ENCODE measurements at regions not wholly inside any gene's neighbourhood (a gene's known extent, or its start where the extent isn't known, plus 50 kb on each side); places are given as distances from the start of the nearest gene placed in this dataset.

GRCh38 chr13:111897178-111897845 lies 169.6 kb upstream of the SOX1 start:
- TF ChIP-seq CTCF (IDR thresholded peaks at IDR 0.05) (no peak), EP300 (IDR thresholded peaks at IDR 0.05) (no peak), POLR2A (IDR thresholded peaks at IDR 0.05) (no peak), POLR2AphosphoS5 (IDR thresholded peaks at IDR 0.05) (no peak)
- Histone ChIP-seq H3K4me1 (peaks cover 0 to 9% (median 0%) of the 10 kb centered on the region in 3 donors), H3K4me3 (no peak overlapping the region), H3K9me3 (no peaks in the 10 kb centered on the region), H3K27me3 (peaks cover 64% of the 10 kb centered on the region), H3K27ac (no peak overlapping the region), H3K36me3 (no peaks in the 10 kb centered on the region)
- 49 to 85% methylated on average over 5 to 11 of the region's 19 CpGs for WGBS, 2 donors (ENCODE audit: low coverage in 1 of 2)
- no peak for ATAC-seq

DNA sequence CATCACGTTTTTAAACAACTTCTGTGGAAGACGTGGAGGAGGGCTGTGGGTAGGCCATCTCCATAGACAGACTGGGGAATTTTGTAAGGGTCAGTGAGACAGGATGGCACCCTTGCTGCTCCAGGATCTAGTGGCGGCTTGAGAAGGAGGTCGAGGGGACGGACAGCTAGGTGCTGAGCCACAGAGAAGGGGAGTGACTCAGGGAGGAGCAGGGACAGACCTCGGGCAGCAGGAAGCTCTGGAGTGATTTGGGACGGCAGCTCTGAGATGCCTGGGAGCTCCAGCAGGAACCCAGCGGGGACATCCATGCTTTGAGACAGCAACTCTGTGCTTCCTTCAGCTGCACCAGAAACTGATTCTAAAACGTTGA lies 169.1 kb upstream of the SOX1 start:
- 73 to 75% methylated on average over 5 to 9 of the region's 9 CpGs for whole genome bisulfite sequencing, 2 donors (ENCODE audit: low coverage in 1 of 2)
- no peak for ATAC-seq

GRCh38 chr13:111898956-111899713 lies 167.8 kb upstream of the SOX1 start:
- no peaks in the 10 kb centered on the region for H3K4me1 ChIP-seq
- no peak overlapping the region for H3K27ac ChIP-seq
- H3K36me3 ChIP-seq, result no peaks in the 10 kb centered on the region
- TF ChIP-seq CTCF (IDR thresholded peaks at IDR 0.05), result no peak
- no peak for TF ChIP-seq EP300 (IDR thresholded peaks at IDR 0.05)
- no peak for TF ChIP-seq POLR2AphosphoS5 (IDR thresholded peaks at IDR 0.05)
- no peak for TF ChIP-seq POLR2A (IDR thresholded peaks at IDR 0.05)
- no peak overlapping the region for H3K4me3 ChIP-seq
- WGBS, 2 donors (ENCODE audit: low coverage in 1 of 2), result 70 to 88% methylated on average over 8 to 10 of the region's 35 CpGs
- no peak for ATAC-seq
- H3K27me3 ChIP-seq, result peaks cover 54% of the 10 kb centered on the region
- H3K9me3 ChIP-seq, result no peaks in the 10 kb centered on the region

More for the DNA sequence above, 169.1 kb upstream of the SOX1 start:
- no peak overlapping the region for H3K4me3 ChIP-seq
- no peaks in the 10 kb centered on the region for H3K9me3 ChIP-seq
- peaks cover 0 to 8% (median 0%) of the 10 kb centered on the region in 3 donors for H3K4me1 ChIP-seq
- TF ChIP-seq EP300 (IDR thresholded peaks at IDR 0.05) (no peak), POLR2A (IDR thresholded peaks at IDR 0.05) (no peak), CTCF (IDR thresholded peaks at IDR 0.05) (no peak), POLR2AphosphoS5 (IDR thresholded peaks at IDR 0.05) (no peak)
- H3K36me3 ChIP-seq, result no peaks in the 10 kb centered on the region
- peaks cover 58% of the 10 kb centered on the region for H3K27me3 ChIP-seq
- no peak overlapping the region for H3K27ac ChIP-seq

DNA sequence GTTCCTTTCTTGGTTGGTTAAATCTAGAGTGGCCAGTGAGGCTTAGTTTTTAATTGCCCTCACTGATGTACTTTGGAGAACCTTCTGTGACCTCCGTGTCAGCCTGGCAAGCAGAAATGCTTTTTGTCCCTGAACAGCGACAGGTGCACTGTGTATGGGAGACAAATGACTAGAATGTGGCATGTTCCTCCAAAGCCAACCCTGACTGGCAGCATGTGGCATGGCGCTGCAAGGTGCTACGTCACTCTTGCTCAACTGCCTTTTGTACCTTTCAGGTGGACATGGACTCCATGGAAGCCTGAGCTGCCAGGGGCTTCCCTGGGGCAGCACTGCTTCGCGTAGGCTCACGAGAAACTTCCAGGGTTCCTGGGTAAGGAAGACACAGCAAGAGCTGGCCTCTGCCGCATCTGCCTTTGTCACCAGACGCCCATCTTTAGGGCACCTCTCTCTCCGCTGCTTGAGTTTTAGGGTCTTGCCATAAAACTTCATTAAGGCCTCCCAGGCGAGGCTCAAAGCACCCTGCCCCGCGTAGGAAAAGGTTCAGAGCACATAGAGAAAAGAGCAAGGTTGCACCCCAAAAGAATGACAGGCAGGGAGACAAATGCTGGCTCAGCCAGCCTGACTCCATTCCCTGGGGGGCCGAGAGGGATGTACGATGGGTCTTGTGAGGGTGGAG lies 167.1 kb upstream of the SOX1 start:
- Histone ChIP-seq H3K27ac (no peak overlapping the region), H3K4me3 (no peak overlapping the region), H3K27me3 (peaks cover 54% of the 10 kb centered on the region), H3K36me3 (no peaks in the 10 kb centered on the region), H3K9me3 (no peaks in the 10 kb centered on the region), H3K4me1 (no peaks in the 10 kb centered on the region)
- no peak for TF ChIP-seq CTCF (IDR thresholded peaks at IDR 0.05)
- no peak for TF ChIP-seq EP300 (IDR thresholded peaks at IDR 0.05)
- TF ChIP-seq POLR2AphosphoS5 (IDR thresholded peaks at IDR 0.05), result no peak
- TF ChIP-seq POLR2A (IDR thresholded peaks at IDR 0.05), result no peak
- WGBS, 2 donors (ENCODE audit: low coverage in 1 of 2), result 60 to 70% methylated on average over 4 to 6 of the region's 15 CpGs
- ATAC-seq, result no peak

All from gastroesophageal sphincter (tissue), 4 donors.